Pons (tissue), 1 donor: ENCODE measurements at regions not wholly inside any gene's neighbourhood (a gene's known extent, or its start where the extent isn't known, plus 50 kb on each side); places are given as distances from the start of the nearest gene placed in this dataset.
A peak's percentile ranks its signal among the peaks of the same experiment; 100 is the strongest.
"Not testable (repeated sequence)": the region's sequence is repeated elsewhere in the genome, so short reads cannot be mapped to it uniquely, and the experiment has no call there.

Experiments used
- DNase-seq: peaks from one replicate; pipeline ENCODE4 v3.0.0-alpha.2; 2016; ENCODE audit warnings: low spot score

DNA sequence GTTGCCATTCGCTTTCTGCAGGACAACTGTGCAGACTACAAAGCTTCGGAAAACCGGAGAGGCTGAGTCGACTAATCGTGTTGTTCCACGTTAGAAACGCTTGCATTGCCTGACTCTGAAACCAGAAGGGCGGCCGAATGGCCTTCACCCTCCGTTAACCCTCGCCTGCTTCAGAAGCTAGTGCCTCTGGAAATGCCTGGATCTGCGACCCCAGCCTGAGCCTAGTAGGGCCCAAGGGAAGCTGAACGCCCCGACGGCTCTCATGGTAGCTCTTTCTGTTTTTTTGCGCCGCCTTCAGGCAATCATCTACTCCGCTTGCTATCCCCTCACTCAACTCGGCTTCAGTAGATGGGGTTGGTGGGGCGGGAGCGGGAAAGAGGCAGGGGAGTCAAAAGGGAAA lies 117.3 kb downstream of the PPIAL4A start:
- DNase-seq = not testable (repeated sequence)

DNA sequence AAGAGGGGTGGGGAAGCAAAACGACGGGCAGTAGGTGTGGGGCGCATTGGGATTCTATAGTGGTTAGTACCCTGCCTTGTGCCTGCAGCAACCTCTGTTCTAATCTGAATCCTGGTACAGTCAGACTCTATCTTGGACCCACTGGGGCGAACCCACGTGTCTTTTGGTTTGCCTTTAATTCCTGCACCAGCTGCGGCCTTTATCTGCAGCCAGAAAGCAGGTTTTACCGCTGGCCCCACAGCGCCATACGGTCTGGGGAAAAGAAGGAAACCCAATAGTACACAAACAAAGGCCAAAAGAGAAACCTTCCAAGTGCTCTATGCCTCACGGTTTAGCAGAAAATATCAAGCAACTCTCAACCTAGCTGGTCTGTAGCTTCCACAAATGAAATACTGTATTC lies 118.2 kb downstream of the PPIAL4A start:
- not testable (repeated sequence) for DNase-seq

DNA sequence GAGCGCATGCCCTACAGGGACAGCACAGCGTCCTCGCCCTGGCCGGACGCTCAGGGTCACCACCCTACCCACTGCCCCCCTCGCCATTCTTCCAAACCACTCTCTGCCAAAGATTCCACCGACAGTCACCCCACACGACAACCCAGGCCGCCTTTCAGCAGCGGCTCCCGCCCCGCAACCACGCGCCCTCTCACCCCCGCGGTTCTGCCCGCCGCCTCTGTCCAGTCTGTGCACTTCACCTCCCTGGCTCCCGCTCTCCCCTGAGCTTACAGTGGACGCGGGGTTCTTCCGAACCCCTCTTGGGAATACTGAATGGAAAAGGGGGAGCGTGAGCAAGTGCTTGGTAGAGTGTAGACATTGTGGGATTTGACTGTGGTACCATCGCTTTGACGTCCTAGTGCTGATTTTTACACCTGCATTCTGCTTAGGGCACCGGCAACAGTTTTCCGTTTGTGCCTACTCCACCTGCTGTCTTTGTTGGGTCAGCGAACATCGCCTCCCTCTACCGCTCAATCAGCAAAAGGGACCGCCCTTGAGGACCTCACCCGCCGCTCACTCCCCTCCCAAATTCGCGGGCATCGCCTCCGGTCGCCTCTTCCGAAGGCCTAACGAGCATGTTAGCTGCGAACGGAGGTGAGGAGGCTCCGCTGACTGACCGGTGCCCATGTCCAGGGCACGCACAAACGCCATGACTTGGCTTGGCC lies 119.1 kb downstream of the PPIAL4A start:
- DNase-seq = not testable (repeated sequence)

DNA sequence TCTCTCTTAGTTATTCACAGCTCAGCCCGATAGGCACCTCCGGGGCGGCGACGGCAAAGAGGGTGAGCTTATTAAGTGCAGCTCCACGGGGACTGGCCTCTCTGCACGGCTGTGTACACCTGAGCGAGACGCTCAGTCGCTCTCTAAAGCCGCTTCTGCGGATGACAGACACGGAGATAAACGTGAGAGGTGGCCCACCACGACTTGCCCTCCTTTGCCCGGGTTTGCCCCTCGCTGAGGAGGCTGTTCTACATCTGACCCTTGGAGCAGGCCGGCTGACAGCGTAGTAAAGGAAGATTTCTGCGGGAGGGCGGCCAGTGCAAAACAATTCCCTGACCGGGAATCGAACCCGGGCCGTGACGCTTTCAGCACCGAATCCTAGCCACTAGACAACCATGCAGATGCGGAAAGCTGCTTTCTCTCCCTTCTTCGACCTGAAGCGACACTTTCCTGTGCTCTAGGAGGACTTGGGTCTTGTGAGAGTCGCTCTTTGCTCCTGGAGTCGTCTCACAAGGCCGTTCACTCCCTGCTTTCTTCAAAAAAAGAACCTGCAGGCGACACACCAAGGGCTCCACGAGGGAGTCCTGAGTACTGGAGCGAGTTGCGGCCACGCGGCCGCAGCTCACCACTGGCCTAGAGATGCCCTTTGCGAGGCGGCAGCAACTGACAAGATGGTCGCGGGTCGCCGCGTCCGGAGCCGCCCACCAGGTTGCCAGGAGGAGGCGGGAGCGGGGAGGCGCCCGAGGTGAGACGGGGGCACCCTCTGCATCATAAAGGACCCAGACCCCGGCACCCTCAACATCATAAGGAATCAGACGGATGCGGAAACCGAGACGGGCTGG lies 119.9 kb downstream of the PPIAL4A start:
- DNase-seq = not testable (repeated sequence)

DNA sequence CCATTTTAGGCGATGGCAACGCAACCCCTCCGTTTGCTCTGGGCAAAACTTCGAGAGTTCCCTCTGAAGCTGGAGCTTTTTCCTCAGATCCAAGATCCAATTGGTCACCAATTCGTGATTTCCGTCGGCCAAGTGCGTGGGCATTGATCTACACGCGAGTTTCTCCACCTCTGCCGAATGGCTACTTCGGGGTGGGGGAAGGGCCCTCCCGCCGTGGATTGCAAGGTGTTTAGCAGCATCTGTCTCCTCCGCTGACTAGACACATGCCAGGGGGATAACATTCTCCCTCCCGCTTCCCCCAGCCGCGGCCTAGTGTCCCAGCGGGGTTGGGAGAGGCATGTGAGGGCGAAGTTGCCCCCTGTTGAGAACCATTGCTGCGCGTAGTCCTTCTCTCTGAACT lies 120.6 kb downstream of the PPIAL4A start:
- DNase-seq = not testable (repeated sequence)

DNA sequence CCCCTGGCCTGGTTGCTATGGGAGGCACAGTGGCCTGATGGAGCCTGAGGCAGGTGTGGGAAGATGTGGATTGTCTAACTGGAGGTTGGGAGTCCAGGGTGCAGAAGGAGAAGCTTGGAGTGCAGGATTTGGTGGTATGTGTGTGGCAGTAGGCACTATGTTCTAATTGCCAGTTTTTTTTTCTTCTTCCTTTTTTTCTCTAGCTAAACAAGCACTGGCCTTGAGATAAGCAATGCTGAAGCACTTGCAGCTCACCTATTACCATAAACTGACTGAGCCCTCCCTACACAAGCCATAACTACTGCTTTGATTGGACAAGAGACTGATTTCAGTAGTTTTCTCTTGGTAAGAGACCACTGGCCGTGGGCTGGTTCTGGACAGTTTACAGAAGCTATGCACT lies 123.6 kb downstream of the PPIAL4A start:
- DNase-seq = not testable (repeated sequence)

DNA sequence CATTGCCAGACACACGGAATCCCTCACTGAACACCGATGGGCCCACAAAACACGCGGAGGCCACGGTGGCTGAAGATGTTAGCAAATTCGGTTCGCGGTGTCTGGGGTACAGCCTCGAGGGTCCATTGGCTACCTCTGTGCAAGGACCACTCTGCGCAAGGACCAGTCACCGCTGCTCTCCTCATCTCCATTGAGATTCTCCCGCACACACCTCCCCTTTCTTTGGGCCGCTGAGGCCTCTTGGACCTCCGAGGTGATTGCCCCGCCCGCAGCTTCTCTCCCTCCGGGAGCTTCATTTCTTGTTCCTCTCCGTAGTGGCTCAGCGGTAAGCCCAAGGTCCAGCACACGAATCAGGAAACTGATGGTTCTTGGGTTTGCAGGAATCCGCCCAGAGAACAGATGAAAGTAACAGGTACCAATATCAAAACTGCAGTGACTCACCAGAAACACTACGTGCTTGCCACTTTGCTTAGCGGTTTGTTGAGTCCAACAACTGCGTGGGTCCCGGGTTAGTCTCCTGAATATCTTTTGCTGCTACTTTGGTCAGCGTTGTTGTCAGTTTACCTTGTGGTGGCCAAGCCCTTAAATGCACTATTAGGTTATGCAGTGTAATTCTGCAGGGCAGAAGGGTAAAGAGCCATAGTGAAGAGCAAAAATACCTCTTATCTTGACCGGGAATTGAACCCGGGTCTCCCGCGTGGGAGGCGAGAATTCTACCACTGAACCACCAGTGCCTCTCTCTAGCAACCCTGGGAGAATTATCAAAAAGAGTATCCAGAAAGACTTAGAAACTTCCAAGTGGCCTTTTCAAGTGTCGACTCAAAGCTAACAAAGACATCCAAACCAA lies 126.8 kb downstream of the PPIAL4A start:
- peak; percentile 48 for DNase-seq

DNA sequence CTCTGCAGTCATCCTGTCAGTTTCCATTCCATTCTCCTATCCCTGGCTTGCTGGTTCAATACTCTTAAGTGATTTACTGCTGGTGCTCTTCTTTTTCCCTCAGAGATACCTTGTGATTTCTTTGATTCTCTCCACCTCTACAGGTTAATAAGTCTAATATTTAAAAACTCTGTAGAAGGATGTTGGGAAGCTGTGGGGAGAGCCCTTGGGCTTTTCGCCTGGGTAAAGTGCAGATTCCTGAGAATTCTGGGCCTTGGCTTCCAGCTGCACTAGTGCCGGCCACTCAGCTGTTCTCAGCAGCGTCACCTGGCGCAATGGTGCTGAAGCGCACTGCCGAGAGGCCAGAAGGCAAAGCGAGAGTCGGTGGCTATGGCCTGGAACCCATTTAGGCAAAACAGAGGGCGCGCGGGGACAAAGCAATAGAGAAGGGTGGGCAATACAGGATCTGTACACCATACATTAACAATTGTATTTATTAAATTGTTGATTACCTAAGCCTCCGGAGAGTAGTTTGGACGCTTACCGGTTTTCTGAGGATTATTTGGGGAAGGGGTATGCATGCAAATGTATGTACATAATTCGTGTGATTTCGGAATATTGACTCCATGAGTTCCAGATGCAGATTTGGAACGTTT lies 130.3 kb downstream of the PPIAL4A start:
- DNase-seq = not testable (repeated sequence)

DNA sequence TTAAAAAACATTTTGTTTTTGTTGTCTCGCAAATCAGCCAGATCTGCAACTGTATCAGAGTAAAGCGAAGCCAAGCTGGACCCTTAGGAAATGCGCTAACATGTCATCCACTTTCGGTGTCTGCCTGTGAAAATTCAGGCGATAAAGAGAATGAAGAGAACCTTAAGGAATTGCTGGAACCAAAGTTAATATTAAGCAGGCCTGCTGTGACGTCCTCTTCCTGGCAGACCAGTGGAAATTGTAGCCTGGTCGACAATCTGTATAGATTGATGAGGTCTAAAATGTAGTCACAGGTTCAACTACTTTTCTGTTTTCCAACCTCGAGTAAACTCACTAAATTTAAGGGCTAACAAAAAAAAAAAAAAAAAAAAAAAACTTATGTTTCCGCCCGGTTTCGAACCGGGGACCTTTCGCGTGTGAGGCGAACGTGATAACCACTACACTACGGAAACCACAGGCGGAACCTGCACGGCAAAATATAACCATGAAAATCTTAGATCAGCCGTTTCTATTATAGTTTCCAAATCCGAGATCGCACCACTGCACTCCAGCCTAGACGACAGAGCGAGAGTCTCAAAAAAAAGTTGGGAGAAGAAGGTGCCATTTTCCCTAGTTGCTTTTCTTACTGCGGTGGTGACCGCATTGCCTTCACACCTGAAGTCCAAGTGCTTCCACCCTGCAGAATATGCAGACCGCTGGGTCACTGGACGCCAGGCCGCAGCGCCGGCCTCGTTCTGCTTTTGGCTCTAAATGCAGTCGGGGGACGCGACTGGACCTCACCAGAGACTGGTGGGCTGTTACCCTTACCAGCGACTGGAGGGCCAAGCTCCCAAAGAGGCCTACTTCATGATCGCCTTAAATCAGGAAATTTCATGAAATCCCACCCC lies 131.0 kb downstream of the PPIAL4A start:
- peak; percentile 12 for DNase-seq

DNA sequence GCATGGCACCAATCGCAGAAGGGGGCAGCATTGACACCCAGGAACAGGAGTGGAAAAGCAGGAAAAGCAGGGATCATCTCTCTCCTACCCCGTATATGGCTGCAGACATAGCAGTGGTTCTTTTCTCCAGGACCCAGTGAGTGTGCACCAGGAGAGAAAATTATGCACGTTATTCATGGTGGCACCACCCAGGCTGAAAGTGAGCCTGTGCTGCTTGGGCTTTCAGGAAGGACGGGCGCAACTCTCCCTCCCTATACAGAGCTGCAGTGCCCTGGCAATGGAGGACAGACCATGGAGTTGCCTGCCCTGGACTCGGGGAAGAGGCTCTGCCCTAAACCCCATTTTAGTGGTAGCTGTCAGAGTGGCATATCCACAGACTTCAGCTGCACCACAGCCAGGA lies 132.1 kb downstream of the PPIAL4A start:
- not testable (repeated sequence) for DNase-seq

DNA sequence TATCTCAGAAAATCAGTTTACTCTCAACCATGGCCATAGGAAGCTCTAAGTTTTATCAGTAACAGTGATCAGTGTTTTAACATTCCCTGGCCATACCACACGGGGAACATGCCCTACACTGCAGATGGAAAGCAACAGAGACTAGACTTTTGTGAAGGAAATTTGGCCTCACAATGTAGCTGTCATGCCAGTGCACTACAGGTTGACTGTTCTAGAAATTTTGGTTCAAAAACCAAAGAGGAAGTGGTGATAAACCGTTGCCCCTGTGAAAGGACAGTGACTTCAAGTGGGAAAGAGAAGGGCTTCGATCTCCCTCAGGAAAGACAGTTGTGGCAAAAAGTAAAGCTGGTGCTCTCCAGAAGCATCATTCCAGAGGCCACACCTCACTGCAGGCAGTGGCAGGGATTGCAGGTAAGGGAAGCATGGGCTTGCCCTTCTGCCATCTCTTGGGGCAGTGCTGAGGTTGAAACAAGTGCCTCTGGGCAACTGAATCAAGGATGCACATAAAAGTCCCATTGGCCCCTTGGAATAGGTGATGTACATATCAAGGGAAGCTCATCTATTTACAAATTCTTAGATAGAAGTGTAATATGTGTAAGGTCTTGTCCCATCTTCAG lies 143.4 kb downstream of the PPIAL4A start:
- DNase-seq = not testable (repeated sequence)

DNA sequence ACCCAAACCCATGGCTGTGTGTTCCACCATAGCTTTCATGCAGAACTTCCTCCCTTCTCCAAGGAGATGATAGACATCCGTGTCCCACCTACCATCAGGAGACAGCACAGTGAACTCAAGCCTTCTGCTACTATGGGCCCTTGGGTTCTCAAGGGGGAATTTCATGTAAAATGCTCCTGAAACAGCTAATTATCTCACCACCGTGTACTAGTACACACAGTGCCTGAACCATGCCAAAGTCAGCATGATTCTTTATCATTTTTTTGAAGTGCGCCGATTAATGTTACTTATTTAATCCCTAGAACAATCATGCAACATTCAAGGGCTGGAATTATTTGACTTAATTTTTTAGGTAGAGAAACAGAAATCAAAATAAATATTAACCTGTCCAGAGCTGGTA lies 147.2 kb downstream of the PPIAL4A start:
- DNase-seq = not testable (repeated sequence)

DNA sequence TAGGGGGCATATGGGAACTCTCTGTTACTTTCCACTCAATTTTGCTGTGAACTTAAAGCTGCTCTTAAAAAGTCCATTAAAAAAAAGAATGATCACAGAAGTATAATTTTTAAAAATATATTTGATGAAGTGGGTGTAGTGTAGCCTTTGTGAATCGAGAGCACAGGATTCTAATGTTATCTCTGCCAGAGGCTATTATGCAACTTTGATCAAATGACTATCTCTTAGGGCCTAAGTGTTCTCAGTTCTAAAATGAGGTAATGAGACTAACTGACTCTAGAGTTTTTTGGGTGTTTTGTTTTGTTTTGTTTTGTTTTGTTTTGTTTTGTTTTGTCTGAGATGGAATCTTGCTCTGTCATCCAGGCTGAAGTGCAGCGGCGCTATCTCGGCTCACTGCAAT lies 143.2 kb downstream of the FAM72B start:
- DNase-seq = not testable (repeated sequence)

DNA sequence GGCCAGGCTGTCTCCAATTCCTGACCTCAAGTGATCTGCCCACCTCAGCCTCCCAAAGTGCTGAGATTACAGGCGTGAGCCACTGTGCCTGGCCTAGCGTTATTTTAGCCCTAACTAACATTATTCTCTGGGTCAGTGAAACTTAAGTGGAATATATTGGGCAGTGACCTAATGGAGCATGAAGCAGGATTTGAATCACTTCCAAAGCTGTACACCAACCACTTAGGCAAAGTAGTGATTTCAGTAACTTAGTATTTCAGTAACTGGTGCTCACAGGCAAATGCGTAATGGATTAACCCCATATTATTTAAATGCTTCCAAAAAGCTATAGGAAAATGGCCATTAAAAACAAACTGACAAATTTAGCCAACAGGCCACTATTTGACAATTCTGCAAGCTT lies 142.6 kb downstream of the FAM72B start:
- DNase-seq = not testable (repeated sequence)

DNA sequence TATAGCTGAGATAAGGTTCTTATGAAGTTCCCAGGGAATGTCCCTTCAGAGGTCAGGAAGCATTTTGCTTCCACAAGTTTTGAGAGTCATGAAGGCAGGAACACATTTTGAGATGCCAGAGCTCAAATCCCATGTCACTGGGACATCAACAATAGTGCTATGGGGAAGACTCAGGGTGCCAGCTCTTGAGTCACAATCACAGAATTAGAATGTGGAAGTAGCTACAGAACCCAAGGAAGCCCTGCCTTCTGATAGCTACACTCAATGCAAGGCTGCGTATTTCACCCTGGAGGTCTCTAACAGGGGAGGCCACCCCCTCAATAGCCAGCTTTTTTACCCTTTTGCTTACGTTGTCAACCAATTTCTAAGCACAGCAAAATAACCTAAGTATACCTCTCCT lies 141.3 kb downstream of the FAM72B start:
- peak; percentile 12 for DNase-seq

DNA sequence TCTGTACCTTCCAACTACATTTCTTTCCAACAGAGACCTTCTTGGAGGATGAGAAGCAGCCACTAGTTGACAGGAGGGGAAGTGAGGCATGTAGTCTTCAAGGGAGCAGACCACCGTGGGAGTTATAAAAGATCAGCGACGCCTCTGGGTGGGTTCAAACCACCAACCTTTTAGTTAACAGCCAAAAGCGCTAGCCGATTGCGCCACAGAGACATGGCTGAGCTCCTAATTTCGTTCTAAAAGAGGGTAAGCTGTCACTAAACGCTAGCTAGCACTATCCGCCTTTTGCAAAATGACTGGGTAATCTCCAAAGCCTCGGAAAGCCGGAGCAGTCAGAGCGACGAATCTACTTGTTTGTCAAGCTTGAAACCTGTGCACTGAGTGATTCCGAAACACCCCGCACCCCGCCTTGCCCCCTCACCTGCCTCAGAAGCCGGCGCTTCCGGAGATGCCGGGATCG lies 135.8 kb downstream of the FAM72B start:
- DNase-seq = not testable (repeated sequence)

DNA sequence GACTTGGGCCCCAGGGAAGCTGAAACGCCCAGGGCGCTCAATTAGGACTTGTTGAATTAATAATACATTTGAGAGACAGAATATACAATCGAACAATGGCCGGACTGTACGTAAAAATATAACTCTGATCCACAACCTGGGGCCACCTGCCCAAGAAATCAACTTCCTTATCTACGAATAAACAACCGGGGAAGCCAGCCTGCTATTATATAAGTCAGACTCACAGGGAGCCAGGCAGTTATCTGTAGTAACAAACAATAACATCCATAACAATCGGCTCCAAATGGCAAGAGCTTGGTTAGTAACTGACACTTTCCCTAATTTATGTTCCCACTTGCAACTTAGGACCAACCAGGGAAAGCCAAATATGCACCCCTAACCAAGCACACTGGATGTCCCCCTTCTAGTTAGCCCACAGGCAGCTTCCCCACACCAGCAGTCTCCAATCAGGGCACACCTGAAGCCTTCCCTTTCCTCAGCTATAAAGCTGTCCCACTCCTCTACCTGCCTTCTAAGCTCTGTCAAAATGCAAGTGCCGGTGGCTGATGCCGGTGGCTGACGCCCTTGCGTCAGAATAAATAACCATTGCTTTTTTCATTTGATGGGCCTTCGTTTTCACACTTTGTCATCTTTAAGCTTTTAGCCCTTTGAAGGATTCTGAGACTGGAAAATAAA lies 135.2 kb downstream of the FAM72B start:
- not testable (repeated sequence) for DNase-seq

DNA sequence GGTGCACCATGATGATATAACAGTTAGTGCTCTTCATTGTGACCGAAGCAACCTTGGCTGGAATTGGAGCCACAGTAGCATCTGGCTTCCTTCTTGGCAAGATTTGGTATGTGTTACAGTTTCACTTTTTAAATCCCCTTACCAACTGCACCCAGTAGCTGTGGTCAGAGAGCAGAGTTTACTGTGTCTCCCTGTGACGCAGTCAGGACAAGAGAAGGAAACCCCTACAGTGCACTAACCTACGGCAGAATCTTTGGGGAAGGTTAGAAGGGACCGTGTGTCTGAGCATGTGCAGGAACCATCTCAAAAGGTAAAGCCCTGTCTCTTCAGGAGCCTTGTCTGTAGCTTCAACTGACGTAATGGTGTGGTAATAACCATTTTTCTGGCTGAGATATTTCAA lies 134.0 kb downstream of the FAM72B start:
- not testable (repeated sequence) for DNase-seq

DNA sequence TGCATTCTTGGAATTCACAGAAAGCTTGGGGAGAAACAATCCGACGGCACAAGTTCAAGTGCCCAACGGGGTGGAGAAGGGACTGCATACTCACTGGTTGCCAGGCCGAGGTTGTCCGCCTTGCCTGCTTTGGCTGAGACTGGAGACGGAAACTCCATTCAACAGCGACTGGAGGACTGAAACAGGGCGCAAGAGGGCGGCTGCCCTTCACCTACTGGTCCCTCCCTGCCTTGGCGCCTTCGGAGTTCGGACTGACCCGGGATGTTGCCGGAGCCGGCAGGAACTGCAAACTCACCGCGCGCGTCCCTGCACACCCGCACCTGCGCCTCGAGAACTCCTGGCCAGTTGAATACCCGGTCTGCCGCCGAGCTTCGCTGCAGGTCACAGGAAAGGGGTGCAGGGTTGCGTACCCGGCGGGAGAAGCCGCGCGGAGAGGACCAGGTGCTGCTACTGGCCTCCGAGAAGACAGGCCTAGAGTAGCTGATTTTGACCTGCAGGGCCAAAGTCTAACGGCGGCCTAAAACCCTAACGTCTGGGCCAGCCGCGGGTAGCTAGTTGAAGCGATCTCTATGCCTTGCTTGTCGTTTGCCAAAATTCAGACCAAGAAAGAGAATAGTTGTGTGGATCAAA lies 132.9 kb downstream of the FAM72B start:
- DNase-seq = not testable (repeated sequence)
